Fibroblast of lung (primary cell): ENCODE measurements at regions not wholly inside any gene's neighbourhood (a gene's known extent, or its start where the extent isn't known, plus 50 kb on each side); places are given as distances from the start of the nearest gene placed in this dataset.
"Not testable (repeated sequence)": the region's sequence is repeated elsewhere in the genome, so short reads cannot be mapped to it uniquely, and the experiment has no call there.

ENCODE experiments used
- EZH2 ChIP-seq: IDR thresholded peaks from 2 replicates; pipeline ENCODE4 v1.5.1; 2012; ENCODE audit warnings: low read length, control low read depth, mild to moderate bottlenecking; ENCODE audit errors: missing control alignments
- TF ChIP-seq, protein P1 (sequence below), 2 donors: IDR thresholded peaks in 1 of 2; conservative IDR thresholded peaks in 1 of 2; 1 replicate in 1 of 2; 2 replicates in 1 of 2; pipeline ENCODE4 v1.5.1; 2011 to 2012; ENCODE audit warnings: low read length in 2 of 2, control low read depth in 1 of 2, inconsistent platforms in 1 of 2, low read depth in 1 of 2, mild to moderate bottlenecking in 1 of 2

DNA sequence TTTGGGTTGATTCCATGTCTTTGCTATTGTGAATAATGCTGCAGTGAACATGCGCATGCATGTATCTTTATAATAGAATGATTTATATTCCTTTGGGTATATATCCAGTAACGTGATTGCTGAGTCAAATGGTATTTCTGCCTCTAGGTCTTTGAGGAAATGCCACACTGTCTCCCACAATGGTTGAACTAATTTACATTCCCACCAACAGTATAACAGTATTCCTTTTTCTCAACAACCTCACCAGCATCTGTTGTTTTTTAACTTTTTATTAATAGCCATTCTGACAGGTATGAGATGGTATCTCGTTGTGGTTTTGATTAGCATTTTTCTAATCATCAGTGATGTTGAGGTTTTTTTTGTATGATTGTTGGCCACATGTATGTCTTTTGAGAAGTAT is 133.6 kb downstream of the GPR85 start:
- TF ChIP-seq, protein P1, sequence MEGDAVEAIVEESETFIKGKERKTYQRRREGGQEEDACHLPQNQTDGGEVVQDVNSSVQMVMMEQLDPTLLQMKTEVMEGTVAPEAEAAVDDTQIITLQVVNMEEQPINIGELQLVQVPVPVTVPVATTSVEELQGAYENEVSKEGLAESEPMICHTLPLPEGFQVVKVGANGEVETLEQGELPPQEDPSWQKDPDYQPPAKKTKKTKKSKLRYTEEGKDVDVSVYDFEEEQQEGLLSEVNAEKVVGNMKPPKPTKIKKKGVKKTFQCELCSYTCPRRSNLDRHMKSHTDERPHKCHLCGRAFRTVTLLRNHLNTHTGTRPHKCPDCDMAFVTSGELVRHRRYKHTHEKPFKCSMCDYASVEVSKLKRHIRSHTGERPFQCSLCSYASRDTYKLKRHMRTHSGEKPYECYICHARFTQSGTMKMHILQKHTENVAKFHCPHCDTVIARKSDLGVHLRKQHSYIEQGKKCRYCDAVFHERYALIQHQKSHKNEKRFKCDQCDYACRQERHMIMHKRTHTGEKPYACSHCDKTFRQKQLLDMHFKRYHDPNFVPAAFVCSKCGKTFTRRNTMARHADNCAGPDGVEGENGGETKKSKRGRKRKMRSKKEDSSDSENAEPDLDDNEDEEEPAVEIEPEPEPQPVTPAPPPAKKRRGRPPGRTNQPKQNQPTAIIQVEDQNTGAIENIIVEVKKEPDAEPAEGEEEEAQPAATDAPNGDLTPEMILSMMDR (conservative IDR thresholded peaks at IDR 0.05 in 1 of 2, IDR thresholded peaks at IDR 0.05 in 1 of 2; ENCODE audit: low read depth in 1 of 2, low read length in 2 of 2) = not testable (repeated sequence)
- TF ChIP-seq EZH2 = not testable (repeated sequence)
